Naive thymus-derived CD8-positive, alpha-beta T cell (primary cell): ENCODE measurements at regions not wholly inside any gene's neighbourhood (a gene's known extent, or its start where the extent isn't known, plus 50 kb on each side); places are given as distances from the start of the nearest gene placed in this dataset.

Experiments
- ATAC-seq, 2 donors: fragments of 150-1000 bp; cut with Tn5 transposase in 1 of 2; sonication (Bioruptor Pico), chemical (Tn5 transposase) in 1 of 2; 1 replicate in 1 of 2; 2 replicates in 1 of 2; pipeline ENCODE4 v1.10.0; 2021; ENCODE audit warnings: mild to moderate bottlenecking in 2 of 2, moderate library complexity in 2 of 2
- POLR2A ChIA-PET: fragments of 350-600 bp; sonication (Branson Sonifier 250); formaldehyde crosslinking; loops from one replicate; lab custom pipeline; 2021; ENCODE audit warnings: antibody characterized with exemption; lab: Charles Lee
- DNase-seq, 10 donors: peaks; one replicate each; pipeline versions ENCODE4 v3.0.0 to v3.0.0-alpha.2; 2020 to 2022
- H3K27ac Mint-ChIP-seq, 10 donors: one replicate each; pipeline ENCODE4 v1.8.0; 2020 to 2022; ENCODE audit warnings: mild to moderate bottlenecking in 10 of 10, mixed read lengths in 10 of 10, moderate library complexity in 4 of 10, inconsistent platforms in 1 of 10
- H3K27me3 Mint-ChIP-seq, 5 donors: one replicate each; pipeline ENCODE4 v1.8.0; 2021 to 2022; ENCODE audit warnings: mixed read lengths in 5 of 5
- H3K36me3 Mint-ChIP-seq, 3 donors: one replicate each; pipeline ENCODE4 v1.8.0; 2020 to 2022; ENCODE audit warnings: mixed read lengths in 3 of 3, mild to moderate bottlenecking in 2 of 3, inconsistent platforms in 1 of 3
- H3K4me1 Mint-ChIP-seq, 4 donors: one replicate each; pipeline ENCODE4 v1.8.0; 2021 to 2022; ENCODE audit warnings: mixed read lengths in 4 of 4
- H3K4me3 Mint-ChIP-seq, 10 donors: one replicate each; pipeline ENCODE4 v1.8.0; 2020 to 2022; ENCODE audit warnings: mild to moderate bottlenecking in 10 of 10, mixed read lengths in 10 of 10, moderate library complexity in 6 of 10, inconsistent platforms in 1 of 10
- H3K9me3 Mint-ChIP-seq, 9 donors: one replicate each; pipeline ENCODE4 v1.8.0; 2020 to 2022; ENCODE audit warnings: mixed read lengths in 9 of 9, mild to moderate bottlenecking in 3 of 9, inconsistent platforms in 1 of 9, moderate library complexity in 1 of 9

- Mint-ChIP-seq H3K4me1 (no peaks in the 10 kb centered on the region), H3K27me3 (peaks cover 0 to 2% (median 0%) of the 10 kb centered on the region in 5 donors), H3K9me3 (no peaks in the 10 kb centered on the region), H3K36me3 (no peaks in the 10 kb centered on the region), H3K4me3 (no peak overlapping the region), H3K27ac (no peak overlapping the region)
- DNase-seq = no peak
- POLR2A ChIA-PET = no interaction called here
- no peak for ATAC-seq
These were observed 112.4 kb upstream of the DST start for GRCh38 chr6:56755040-56755439.

- H3K36me3 Mint-ChIP-seq = no peaks in the 10 kb centered on the region
- DNase-seq (no peak), ATAC-seq (no peak)
- no peak overlapping the region for H3K27ac Mint-ChIP-seq
- no peaks in the 10 kb centered on the region for H3K4me1 Mint-ChIP-seq
- peaks cover 0 to 2% (median 0%) of the 10 kb centered on the region in 5 donors for H3K27me3 Mint-ChIP-seq
- POLR2A ChIA-PET = no interaction called here
- H3K9me3 Mint-ChIP-seq = no peaks in the 10 kb centered on the region
- H3K4me3 Mint-ChIP-seq = no peak overlapping the region
These were observed 111.1 kb upstream of the DST start for GRCh38 chr6:56753811-56754210.

- ATAC-seq (no peak), DNase-seq (no peak)
- Mint-ChIP-seq H3K36me3 (no peaks in the 10 kb centered on the region), H3K4me1 (no peaks in the 10 kb centered on the region), H3K4me3 (no peak overlapping the region), H3K27ac (no peak overlapping the region), H3K9me3 (no peaks in the 10 kb centered on the region), H3K27me3 (peaks cover 0 to 2% (median 0%) of the 10 kb centered on the region in 5 donors)
- POLR2A ChIA-PET = no interaction called here
These were observed 109.8 kb upstream of the DST start for GRCh38 chr6:56752534-56752933.

- no peaks in the 10 kb centered on the region for H3K9me3 Mint-ChIP-seq
- no peak overlapping the region for H3K4me3 Mint-ChIP-seq
- DNase-seq (no peak), ATAC-seq (no peak)
- no peak overlapping the region for H3K27ac Mint-ChIP-seq
- peaks cover 0 to 2% (median 0%) of the 10 kb centered on the region in 5 donors for H3K27me3 Mint-ChIP-seq
- no peaks in the 10 kb centered on the region for H3K4me1 Mint-ChIP-seq
- no peaks in the 10 kb centered on the region for H3K36me3 Mint-ChIP-seq
- POLR2A ChIA-PET = no interaction called here
These were observed 109.3 kb upstream of the DST start for GRCh38 chr6:56752009-56752408.

- POLR2A ChIA-PET = no interaction called here
- no peak for DNase-seq
- H3K27me3 Mint-ChIP-seq = peaks cover 0 to 2% (median 0%) of the 10 kb centered on the region in 5 donors
- no peak overlapping the region for H3K27ac Mint-ChIP-seq
- H3K9me3 Mint-ChIP-seq = no peaks in the 10 kb centered on the region
- no peaks in the 10 kb centered on the region for H3K36me3 Mint-ChIP-seq
- no peak overlapping the region for H3K4me3 Mint-ChIP-seq
- no peak for ATAC-seq
- no peaks in the 10 kb centered on the region for H3K4me1 Mint-ChIP-seq
These were observed 108.9 kb upstream of the DST start for GRCh38 chr6:56751604-56752003.

- no peak for ATAC-seq
- DNase-seq = no peak
- POLR2A ChIA-PET = no interaction called here
- H3K4me3 Mint-ChIP-seq = no peak overlapping the region
- peaks cover 0 to 2% (median 0%) of the 10 kb centered on the region in 5 donors for H3K27me3 Mint-ChIP-seq
- H3K9me3 Mint-ChIP-seq = no peaks in the 10 kb centered on the region
- H3K27ac Mint-ChIP-seq = no peak overlapping the region
- no peaks in the 10 kb centered on the region for H3K36me3 Mint-ChIP-seq
- H3K4me1 Mint-ChIP-seq = no peaks in the 10 kb centered on the region
These were observed 108.0 kb upstream of the DST start for GRCh38 chr6:56750686-56751085.

GRCh38 chr6:56749632-56750151 lies 107.0 kb upstream of the DST start:
- Mint-ChIP-seq H3K36me3 (no peaks in the 10 kb centered on the region), H3K4me3 (no peak overlapping the region), H3K9me3 (no peaks in the 10 kb centered on the region), H3K27ac (no peak overlapping the region), H3K4me1 (no peaks in the 10 kb centered on the region), H3K27me3 (peaks cover 0 to 2% (median 0%) of the 10 kb centered on the region in 5 donors)
- DNase-seq (no peak), ATAC-seq (no peak)
- POLR2A ChIA-PET = no interaction called here

- no peaks in the 10 kb centered on the region for H3K9me3 Mint-ChIP-seq
- peak overlapping the region in 1 of 10 donors; percentile 30 for H3K27ac Mint-ChIP-seq
- peaks cover 0 to 4% (median 1%) of the 10 kb centered on the region in 4 donors for H3K4me1 Mint-ChIP-seq
- DNase-seq (no peak), ATAC-seq (no peak)
- peaks cover 0 to 6% (median 0%) of the 10 kb centered on the region in 5 donors for H3K27me3 Mint-ChIP-seq
- POLR2A ChIA-PET = no interaction called here
- no peak overlapping the region for H3K4me3 Mint-ChIP-seq
- H3K36me3 Mint-ChIP-seq = no peaks in the 10 kb centered on the region
These were observed 104.2 kb upstream of the DST start for GRCh38 chr6:56746767-56747504.

- Mint-ChIP-seq H3K4me3 (no peak overlapping the region), H3K27me3 (peaks cover 0 to 6% (median 0%) of the 10 kb centered on the region in 5 donors), H3K9me3 (no peaks in the 10 kb centered on the region), H3K4me1 (peaks cover 0 to 4% (median 1%) of the 10 kb centered on the region in 4 donors), H3K36me3 (no peaks in the 10 kb centered on the region), H3K27ac (no peak overlapping the region)
- DNase-seq = no peak
- no peak for ATAC-seq
- POLR2A ChIA-PET = no interaction called here
These were observed 103.3 kb upstream of the DST start for GRCh38 chr6:56745971-56746370.

GRCh38 chr6:56745081-56745480 lies 102.4 kb upstream of the DST start:
- Mint-ChIP-seq H3K9me3 (no peaks in the 10 kb centered on the region), H3K4me1 (peaks cover 0 to 4% (median 1%) of the 10 kb centered on the region in 4 donors), H3K27ac (no peak overlapping the region), H3K4me3 (no peak overlapping the region), H3K36me3 (no peaks in the 10 kb centered on the region), H3K27me3 (peaks cover 0 to 6% (median 0%) of the 10 kb centered on the region in 5 donors)
- POLR2A ChIA-PET = no interaction called here
- DNase-seq (no peak), ATAC-seq (no peak)

GRCh38 chr6:56744528-56744927 lies 101.8 kb upstream of the DST start:
- ATAC-seq = no peak
- Mint-ChIP-seq H3K27ac (no peak overlapping the region), H3K27me3 (peaks cover 0 to 6% (median 0%) of the 10 kb centered on the region in 5 donors), H3K4me1 (peaks cover 0 to 4% (median 1%) of the 10 kb centered on the region in 4 donors), H3K36me3 (no peaks in the 10 kb centered on the region), H3K9me3 (no peaks in the 10 kb centered on the region), H3K4me3 (no peak overlapping the region)
- no peak for DNase-seq
- POLR2A ChIA-PET = no interaction called here

- no peak for ATAC-seq
- H3K36me3 Mint-ChIP-seq = no peaks in the 10 kb centered on the region
- H3K4me1 Mint-ChIP-seq = peaks cover 0 to 4% (median 1%) of the 10 kb centered on the region in 4 donors
- H3K27me3 Mint-ChIP-seq = peaks cover 0 to 8% (median 0%) of the 10 kb centered on the region in 5 donors
- H3K4me3 Mint-ChIP-seq = peak overlapping the region in 1 of 10 donors; percentile 0
- POLR2A ChIA-PET = no interaction called here
- DNase-seq = no peak
- H3K27ac Mint-ChIP-seq = no peak overlapping the region
- no peaks in the 10 kb centered on the region for H3K9me3 Mint-ChIP-seq
These were observed 99.6 kb upstream of the DST start for GRCh38 chr6:56742122-56742791.

- H3K4me1 Mint-ChIP-seq = peaks cover 0 to 4% (median 1%) of the 10 kb centered on the region in 4 donors
- H3K27ac Mint-ChIP-seq = no peak overlapping the region
- H3K27me3 Mint-ChIP-seq = peaks cover 0 to 6% (median 0%) of the 10 kb centered on the region in 5 donors
- DNase-seq = no peak
- no peaks in the 10 kb centered on the region for H3K9me3 Mint-ChIP-seq
- POLR2A ChIA-PET = no interaction called here
- H3K36me3 Mint-ChIP-seq = no peaks in the 10 kb centered on the region
- H3K4me3 Mint-ChIP-seq = no peak overlapping the region
- ATAC-seq = no peak
These were observed 98.8 kb upstream of the DST start for GRCh38 chr6:56741472-56741871.
